OCI-LY1 (cell line): ENCODE measurements at regions not wholly inside any gene's neighbourhood (a gene's known extent, or its start where the extent isn't known, plus 50 kb on each side); places are given as distances from the start of the nearest gene placed in this dataset.

Experiments
- H2AFZ ChIP-seq: fragments of 200-600 bp; sonication (generic), shearing (Covaris generic); 2 replicates; pipeline ENCODE4 v1.6.0; 2014; ENCODE audit warnings: antibody characterized with exemption, mild to moderate bottlenecking, low read length
- H3F3A ChIP-seq: fragments of 200-600 bp; sonication (generic), shearing (Covaris generic); 2 replicates; pipeline ENCODE4 v1.6.0; 2014; ENCODE audit warnings: mild to moderate bottlenecking, antibody characterized with exemption, low read length, moderate library complexity; ENCODE audit not compliant: insufficient read depth
- H3K27ac ChIP-seq: fragments of 200-600 bp; sonication (generic); 2 replicates; pipeline ENCODE4 v1.5.1; 2014; ENCODE audit warnings: low read length, mixed run types, mild to moderate bottlenecking, low read depth; ENCODE audit not compliant: poor library complexity, severe bottlenecking
- H3K27me3 ChIP-seq: fragments of 200-600 bp; sonication (generic); 2 replicates; pipeline ENCODE4 v1.6.0; 2014; ENCODE audit warnings: antibody characterized with exemption, mild to moderate bottlenecking, low read length, moderate library complexity; ENCODE audit not compliant: insufficient read depth
- H3K36me3 ChIP-seq: fragments of 200-600 bp; sonication (generic); 2 replicates; pipeline ENCODE4 v1.6.1; 2014; ENCODE audit warnings: mild to moderate bottlenecking, antibody characterized with exemption, low read length, moderate library complexity, mixed read lengths; ENCODE audit not compliant: insufficient read depth
- H3K4me1 ChIP-seq: fragments of 200-600 bp; sonication (generic); 2 replicates; pipeline ENCODE4 v1.5.1; 2014; ENCODE audit warnings: mild to moderate bottlenecking, low read length, moderate library complexity; ENCODE audit not compliant: insufficient read depth, severe bottlenecking
- H3K4me2 ChIP-seq: fragments of 200-600 bp; sonication (generic), shearing (Covaris generic); 2 replicates; pipeline ENCODE4 v1.6.1; 2014; ENCODE audit warnings: low read length
- H3K4me3 ChIP-seq: fragments of 200-600 bp; sonication (generic); 2 replicates; pipeline ENCODE4 v1.5.1; 2014; ENCODE audit warnings: low read length, low read depth, mild to moderate bottlenecking, mixed read lengths; ENCODE audit not compliant: poor library complexity, severe bottlenecking
- H3K79me2 ChIP-seq: fragments of 200-600 bp; shearing (Covaris generic); 2 replicates; pipeline ENCODE4 v1.6.1; 2016; ENCODE audit warnings: mixed run types, low read length, mixed read lengths; ENCODE audit not compliant: insufficient read depth
- H3K9ac ChIP-seq: fragments of 200-600 bp; sonication (generic), shearing (Covaris generic); 2 replicates; pipeline ENCODE4 v1.6.1; 2014; ENCODE audit warnings: mild to moderate bottlenecking, low read length, mixed read lengths
- H3K9me2 ChIP-seq: fragments of 200-600 bp; sonication (generic), shearing (Covaris generic); 2 replicates; pipeline ENCODE4 v1.6.1; 2014; ENCODE audit warnings: low read depth, mild to moderate bottlenecking, low read length, mixed read lengths
- H3K9me3 ChIP-seq: fragments of 200-600 bp; shearing (Covaris generic); 2 replicates; pipeline ENCODE4 v1.6.1; 2014; ENCODE audit warnings: low read length, mixed read lengths
- H4K20me1 ChIP-seq: fragments of 200-600 bp; sonication (generic), shearing (Covaris generic); 2 replicates; pipeline ENCODE4 v1.6.0; 2016; ENCODE audit warnings: mild to moderate bottlenecking, low read length; ENCODE audit not compliant: insufficient read depth
- CTCF ChIP-seq: fragments of 200-600 bp; sonication (generic), shearing (Covaris generic); IDR thresholded peaks from 2 replicates; pipeline ENCODE4 v1.5.1; 2017; ENCODE audit warnings: mild to moderate bottlenecking, antibody characterized with exemption, low read length, moderate library complexity, mixed read lengths
- EZH2 ChIP-seq: fragments of 200-600 bp; sonication (generic), shearing (Covaris generic); IDR thresholded peaks from 2 replicates; pipeline ENCODE4 v1.8.0; 2017; ENCODE audit warnings: borderline replicate concordance, mixed run types, mild to moderate bottlenecking, antibody characterized with exemption, low read length, moderate library complexity, mixed read lengths

- TF ChIP-seq CTCF (no peak), EZH2 (no peak)
- H3K9me2 ChIP-seq: no peaks in the 10 kb centered on the region
Measured at GRCh38 chr2:34474646-34475045, 875.5 kb upstream of the FAM98A start.

GRCh38 chr2:34447097-34447496, 848.0 kb upstream of the FAM98A start:
- Histone ChIP-seq H3K9me3 (no peaks in the 10 kb centered on the region; the same call in 1 of the 2 replicates), H3K79me2 (no peaks in the 10 kb centered on the region), H2AFZ (no peak overlapping the region), H3K4me1 (no peaks in the 10 kb centered on the region), H4K20me1 (no peaks in the 10 kb centered on the region), H3K27me3 (no peaks in the 10 kb centered on the region), H3K9ac (no peak overlapping the region), H3K4me3 (no peak overlapping the region), H3K4me2 (no peak overlapping the region), H3F3A (no peaks in the 10 kb centered on the region), H3K36me3 (no peaks in the 10 kb centered on the region), H3K9me2 (no peaks in the 10 kb centered on the region; the same call in 1 of the 2 replicates), H3K27ac (no peak overlapping the region)
- no peak for TF ChIP-seq CTCF
- TF ChIP-seq EZH2: no peak

More at GRCh38 chr2:34474646-34475045, 875.5 kb upstream of the FAM98A start:
- H4K20me1 ChIP-seq: no peaks in the 10 kb centered on the region
- H3K27me3 ChIP-seq: no peaks in the 10 kb centered on the region
- H3K79me2 ChIP-seq: no peaks in the 10 kb centered on the region
- no peak overlapping the region for H3K27ac ChIP-seq
- H3K9ac ChIP-seq: no peak overlapping the region
- H3F3A ChIP-seq: no peaks in the 10 kb centered on the region
- H2AFZ ChIP-seq: no peak overlapping the region
- H3K9me3 ChIP-seq: no peaks in the 10 kb centered on the region
- H3K4me3 ChIP-seq: no peak overlapping the region
- H3K4me2 ChIP-seq: no peak overlapping the region
- no peaks in the 10 kb centered on the region for H3K4me1 ChIP-seq
- no peaks in the 10 kb centered on the region for H3K36me3 ChIP-seq

GRCh38 chr2:34423301-34423700, 824.2 kb upstream of the FAM98A start:
- H3K4me2 ChIP-seq: no peak overlapping the region
- H3K79me2 ChIP-seq: no peaks in the 10 kb centered on the region
- no peak overlapping the region for H3K27ac ChIP-seq
- H3K9me2 ChIP-seq: no peaks in the 10 kb centered on the region
- no peaks in the 10 kb centered on the region for H4K20me1 ChIP-seq
- no peaks in the 10 kb centered on the region for H3K36me3 ChIP-seq
- H3K27me3 ChIP-seq: no peaks in the 10 kb centered on the region
- no peaks in the 10 kb centered on the region for H3F3A ChIP-seq
- no peaks in the 10 kb centered on the region for H3K4me1 ChIP-seq
- H3K9ac ChIP-seq: no peak overlapping the region
- no peak overlapping the region for H3K4me3 ChIP-seq
- no peak overlapping the region for H2AFZ ChIP-seq
- no peaks in the 10 kb centered on the region for H3K9me3 ChIP-seq
- TF ChIP-seq CTCF (no peak), EZH2 (no peak)
